Endothelial cell of umbilical vein (primary cell): ENCODE measurements at regions not wholly inside any gene's neighbourhood (a gene's known extent, or its start where the extent isn't known, plus 50 kb on each side); places are given as distances from the start of the nearest gene placed in this dataset.

Experiments
- BruUV-seq: library from RNA; stranded (reverse); fragments of 400-500 nt; replicated peaks from 2 replicates; lab custom pipeline; 2021; lab: Mats Ljungman, UMichigan
- CTCF ChIA-PET: fragments of 300-600, 350-600 bp; sonication (Branson Sonifier 250); formaldehyde crosslinking; loops from one replicate; lab custom pipeline; 2021; ENCODE audit warnings: antibody characterized with exemption, inconsistent platforms; lab: Charles Lee
- POLR2A ChIA-PET: fragments of 300-600, 350-600 bp; sonication (Branson Sonifier 250); formaldehyde crosslinking; loops from one replicate; lab custom pipeline; 2021; ENCODE audit warnings: antibody characterized with exemption, inconsistent platforms; lab: Charles Lee
- DNase-seq: peaks from one replicate; pipeline ENCODE4 v3.0.0-alpha.2; 2011; ENCODE audit warnings: low read depth, low spot score
- FAIRE-seq: peaks from 2 replicates; lab custom pipeline; 2011; peaks lifted over from hg19 to GRCh38; lab: Jason Lieb, UNC
- H2AFZ ChIP-seq: 2 replicates; pipeline ENCODE4 v1.6.0; 2012; ENCODE audit warnings: low read depth, low read length, control low read depth, inconsistent platforms
- H3K27ac ChIP-seq: 2 replicates; pipeline ENCODE4 v1.5.1; 2011; ENCODE audit warnings: low read depth, mild to moderate bottlenecking, control low read depth, low read length, moderate library complexity; ENCODE audit not compliant: insufficient read depth
- H3K27me3 ChIP-seq, 2 experiments: 2 replicates each; pipeline versions ENCODE4 v1.6.0 to v1.6.1; 2011; ENCODE audit warnings: low read length in 2 of 2, mixed read lengths in 1 of 2; ENCODE audit not compliant: control insufficient read depth in 2 of 2, insufficient read depth in 2 of 2
- H3K36me3 ChIP-seq, 2 experiments: 2 replicates in 1 of 2; 3 replicates in 1 of 2; pipeline ENCODE4 v1.5.1; 2011; ENCODE audit warnings: low read length in 2 of 2, mild to moderate bottlenecking in 1 of 2, moderate library complexity in 1 of 2; ENCODE audit not compliant: control insufficient read depth in 2 of 2, insufficient read depth in 2 of 2; ENCODE audit errors: extremely low read depth in 1 of 2
- H3K4me1 ChIP-seq: 3 replicates; pipeline ENCODE4 v1.5.1; 2011; ENCODE audit warnings: mild to moderate bottlenecking, low read length; ENCODE audit not compliant: control insufficient read depth, insufficient read depth; ENCODE audit errors: extremely low read depth
- H3K4me2 ChIP-seq: 2 replicates; pipeline ENCODE4 v1.6.1; 2011; ENCODE audit warnings: low read length, control low read depth, mixed read lengths; ENCODE audit not compliant: insufficient read depth
- H3K4me3 ChIP-seq, 3 experiments: fragments of 200-600 bp in 1 of 3; sonication (generic), shearing (Covaris generic) in 1 of 3; replicated peaks in 1 of 3; 2 replicates each; pipeline ENCODE4 v1.5.1; 2011 to 2016; ENCODE audit warnings: control low read depth in 3 of 3, low read length in 3 of 3, mild to moderate bottlenecking in 2 of 3, inconsistent platforms in 1 of 3, low read depth in 1 of 3, moderate library complexity in 1 of 3; ENCODE audit not compliant: insufficient read depth in 1 of 3
- H3K79me2 ChIP-seq: 2 replicates; pipeline ENCODE4 v1.6.0; 2012; ENCODE audit warnings: low read length, inconsistent platforms; ENCODE audit not compliant: control insufficient read depth, insufficient read depth
- H3K9ac ChIP-seq: replicated peaks from 2 replicates; pipeline ENCODE3; 2011; ENCODE audit warnings: low read length, control low read depth; ENCODE audit not compliant: insufficient read depth; ENCODE audit errors: extremely low read depth
- H3K9me1 ChIP-seq: replicated peaks from 3 replicates; pipeline ENCODE4 v1.6.0; 2011; ENCODE audit warnings: mild to moderate bottlenecking, low read length; ENCODE audit not compliant: control insufficient read depth, insufficient read depth; ENCODE audit errors: extremely low read depth
- H3K9me3 ChIP-seq: replicated peaks from 2 replicates; pipeline ENCODE4 v1.5.1; 2012; ENCODE audit warnings: low read length, inconsistent platforms; ENCODE audit not compliant: control insufficient read depth, insufficient read depth
- H4K20me1 ChIP-seq: replicated peaks from 2 replicates; pipeline ENCODE3; 2011; ENCODE audit warnings: mild to moderate bottlenecking, low read length; ENCODE audit not compliant: control insufficient read depth, insufficient read depth; ENCODE audit errors: extremely low read depth
- EZH2 ChIP-seq: IDR thresholded peaks from 2 replicates; pipeline ENCODE4 v1.6.1; 2012; ENCODE audit warnings: borderline replicate concordance, low read depth, mild to moderate bottlenecking, moderate library complexity, low read length, inconsistent platforms; ENCODE audit not compliant: severe bottlenecking
- FOS ChIP-seq: IDR thresholded peaks from 2 replicates; pipeline ENCODE4 v1.6.1; 2011; ENCODE audit warnings: mild to moderate bottlenecking, low read length, moderate library complexity, borderline replicate concordance; ENCODE audit not compliant: insufficient read depth
- GATA2 ChIP-seq: IDR thresholded peaks from 2 replicates; pipeline ENCODE4 v1.7.0; 2011; ENCODE audit warnings: low read depth, mild to moderate bottlenecking, moderate library complexity, mixed read lengths, low read length; ENCODE audit not compliant: insufficient read length, insufficient read depth
- JUN ChIP-seq: IDR thresholded peaks from 2 replicates; pipeline ENCODE4 v1.6.1; 2011; ENCODE audit warnings: borderline replicate concordance, low read depth; ENCODE audit not compliant: insufficient read length, insufficient read depth
- MAX ChIP-seq: IDR thresholded peaks from 2 replicates; pipeline ENCODE4 v1.6.1; 2011; ENCODE audit not compliant: insufficient read depth, insufficient read length
- MYC ChIP-seq: IDR thresholded peaks from one replicate; pipeline ENCODE4 v1.6.1; 2011; ENCODE audit warnings: mild to moderate bottlenecking, low read depth, low read length
- POLR2A ChIP-seq: IDR thresholded peaks from 2 replicates; pipeline ENCODE4 v1.6.1; 2012; ENCODE audit warnings: low read depth, mild to moderate bottlenecking, control low read depth, low read length
- POLR2AphosphoS5 ChIP-seq: IDR thresholded peaks from 2 replicates; pipeline ENCODE4 v1.6.1; 2012; ENCODE audit warnings: low read depth, mild to moderate bottlenecking, control low read depth, low read length, moderate library complexity; ENCODE audit not compliant: insufficient read depth
- dilution Hi-C: fragments of 300-500 bp; cut with MboI; formaldehyde crosslinking; loops from one replicate; pipeline ENCODE4 v1.15.0; 2019; ENCODE audit warnings: low sequenced_read_pairs; ENCODE audit not compliant: extremely low pct_ligation_motif_present
- intact Hi-C: fragments of 100-400 bp; cut with micrococcal nuclease; formaldehyde crosslinking; loops from one replicate; pipeline ENCODE4 v1.10.0; 2022
- TF ChIP-seq, protein P1 (sequence below), 2 donors: IDR thresholded peaks; 1 replicate in 1 of 2; 2 replicates in 1 of 2; pipeline ENCODE4 v1.5.1; 2011; ENCODE audit warnings: low read length in 2 of 2, mild to moderate bottlenecking in 2 of 2, moderate library complexity in 2 of 2, control low read depth in 1 of 2, inconsistent platforms in 1 of 2, low read depth in 1 of 2; ENCODE audit not compliant: insufficient read depth in 1 of 2; ENCODE audit errors: extremely low read depth in 1 of 2

GRCh38 chr6:91562955-91563354, 976.1 kb upstream of the MAP3K7 start:
- intact Hi-C loops: no loop called here
- Histone ChIP-seq H3K4me3 (no peak overlapping the region), H3K27ac (no peak overlapping the region), H4K20me1 (no peaks in the 10 kb centered on the region), H3K4me2 (no peak overlapping the region), H3K4me1 (no peaks in the 10 kb centered on the region), H3K36me3 (no peaks in the 10 kb centered on the region), H2AFZ (no peak overlapping the region), H3K79me2 (no peaks in the 10 kb centered on the region), H3K27me3 (no peaks in the 10 kb centered on the region), H3K9me3 (no peaks in the 10 kb centered on the region), H3K9me1 (no peaks in the 10 kb centered on the region), H3K9ac (no peak overlapping the region)
- ChIA-PET CTCF (interaction anchor here (0.6 kb wide), 1 partner anchor 61 kb away, joined by 4 read pairs; no protein-coding TSS in a partner anchor), POLR2A (no interaction called here)
- DNase-seq (no peak), FAIRE-seq (no peak)
- no TSS peak for BruUV-seq
- dilution Hi-C loops: no loop called here
- TF ChIP-seq EZH2: no peak
- TF ChIP-seq POLR2A: no peak
- TF ChIP-seq FOS: no peak
- no peak for TF ChIP-seq MAX
- TF ChIP-seq JUN: no peak
- no peak for TF ChIP-seq POLR2AphosphoS5
- no peak for TF ChIP-seq GATA2
- no peak for TF ChIP-seq MYC
- TF ChIP-seq, protein P1, sequence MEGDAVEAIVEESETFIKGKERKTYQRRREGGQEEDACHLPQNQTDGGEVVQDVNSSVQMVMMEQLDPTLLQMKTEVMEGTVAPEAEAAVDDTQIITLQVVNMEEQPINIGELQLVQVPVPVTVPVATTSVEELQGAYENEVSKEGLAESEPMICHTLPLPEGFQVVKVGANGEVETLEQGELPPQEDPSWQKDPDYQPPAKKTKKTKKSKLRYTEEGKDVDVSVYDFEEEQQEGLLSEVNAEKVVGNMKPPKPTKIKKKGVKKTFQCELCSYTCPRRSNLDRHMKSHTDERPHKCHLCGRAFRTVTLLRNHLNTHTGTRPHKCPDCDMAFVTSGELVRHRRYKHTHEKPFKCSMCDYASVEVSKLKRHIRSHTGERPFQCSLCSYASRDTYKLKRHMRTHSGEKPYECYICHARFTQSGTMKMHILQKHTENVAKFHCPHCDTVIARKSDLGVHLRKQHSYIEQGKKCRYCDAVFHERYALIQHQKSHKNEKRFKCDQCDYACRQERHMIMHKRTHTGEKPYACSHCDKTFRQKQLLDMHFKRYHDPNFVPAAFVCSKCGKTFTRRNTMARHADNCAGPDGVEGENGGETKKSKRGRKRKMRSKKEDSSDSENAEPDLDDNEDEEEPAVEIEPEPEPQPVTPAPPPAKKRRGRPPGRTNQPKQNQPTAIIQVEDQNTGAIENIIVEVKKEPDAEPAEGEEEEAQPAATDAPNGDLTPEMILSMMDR (IDR thresholded peaks at IDR 0.05; ENCODE audit: extremely low read depth in 1 of 2, insufficient read depth in 1 of 2, low read depth in 1 of 2, low read length in 2 of 2): no peak
